ENCODE measurements at regions not wholly inside any gene's neighbourhood (a gene's known extent, or its start where the extent isn't known, plus 50 kb on each side); places are given as distances from the start of the nearest gene placed in this dataset.

GRCh38 chr18:39558658-39559057, 1993.1 kb upstream of the CELF4 start:
- H3K9ac ChIP-seq (ENCODE audit: low read length): no peak overlapping the region
- H4K20me1 ChIP-seq (ENCODE audit: insufficient read depth, low read depth, low read length): no peaks in the 10 kb centered on the region
- H3K4me1 ChIP-seq (ENCODE audit: low read length): no peaks in the 10 kb centered on the region
- no peaks in the 10 kb centered on the region for H3K27me3 ChIP-seq (ENCODE audit: low read length)
- no peak for DNase-seq
- H3K36me3 ChIP-seq (ENCODE audit: insufficient read depth, low read length): no peaks in the 10 kb centered on the region
- H3K27ac ChIP-seq (ENCODE audit: low read length): no peak overlapping the region
- no peaks in the 10 kb centered on the region for H3K9me2 ChIP-seq (replicated peaks; ENCODE audit: insufficient read depth, low read length)
- no peak overlapping the region for H3K4me3 ChIP-seq (ENCODE audit: low read length)
- H3K9me3 ChIP-seq (ENCODE audit: low read length): peaks cover 20% of the 10 kb centered on the region; the same call in 1 of the 2 replicates
- no peak overlapping the region for H3K4me2 ChIP-seq (ENCODE audit: low read depth, low read length, poor library complexity, severe bottlenecking)
- H2AFZ ChIP-seq (ENCODE audit: low read length): no peak overlapping the region
- no peaks in the 10 kb centered on the region for H3K79me2 ChIP-seq (ENCODE audit: low read length)

GRCh38 chr18:39555496-39555895, 1989.9 kb upstream of the CELF4 start:
- no peaks in the 10 kb centered on the region for H3K36me3 ChIP-seq (ENCODE audit: insufficient read depth, low read length)
- H3K27ac ChIP-seq (ENCODE audit: low read length): no peak overlapping the region
- no peak overlapping the region for H3K4me2 ChIP-seq (ENCODE audit: low read depth, low read length, poor library complexity, severe bottlenecking)
- H3K9ac ChIP-seq (ENCODE audit: low read length): no peak overlapping the region
- no peaks in the 10 kb centered on the region for H3K9me2 ChIP-seq (replicated peaks; ENCODE audit: insufficient read depth, low read length)
- H3K27me3 ChIP-seq (ENCODE audit: low read length): no peaks in the 10 kb centered on the region
- DNase-seq: no peak
- no peaks in the 10 kb centered on the region for H3K79me2 ChIP-seq (ENCODE audit: low read length)
- H4K20me1 ChIP-seq (ENCODE audit: insufficient read depth, low read depth, low read length): no peaks in the 10 kb centered on the region
- no peak overlapping the region for H2AFZ ChIP-seq (ENCODE audit: low read length)
- H3K4me1 ChIP-seq (ENCODE audit: low read length): no peaks in the 10 kb centered on the region
- H3K9me3 ChIP-seq (ENCODE audit: low read length): peaks cover 25% of the 10 kb centered on the region
- no peak overlapping the region for H3K4me3 ChIP-seq (ENCODE audit: low read length)

DNA sequence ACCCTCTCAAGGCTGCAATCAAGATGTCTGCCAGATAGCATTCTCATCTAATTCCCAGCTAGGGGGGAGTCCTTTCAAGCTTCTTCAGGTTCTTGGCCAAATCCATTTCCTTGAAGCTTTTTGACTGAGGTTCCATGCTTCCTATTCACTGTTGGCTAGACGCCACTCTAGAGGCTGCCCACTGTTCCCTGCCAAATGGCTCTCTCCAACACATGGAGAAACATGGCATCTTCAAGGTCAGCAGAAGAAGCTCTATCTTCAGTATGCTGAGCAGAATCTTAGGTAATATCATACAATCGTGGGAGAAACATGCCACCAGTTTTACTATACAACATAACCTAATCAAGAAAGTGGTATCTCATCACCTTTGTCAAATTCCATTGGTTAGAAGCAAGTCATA, 1985.1 kb upstream of the CELF4 start:
- no peaks in the 10 kb centered on the region for H3K27me3 ChIP-seq (ENCODE audit: low read length)
- peaks cover 42% of the 10 kb centered on the region for H3K9me3 ChIP-seq (ENCODE audit: low read length)
- no peak overlapping the region for H3K9ac ChIP-seq (ENCODE audit: low read length)
- H3K27ac ChIP-seq (ENCODE audit: low read length): no peak overlapping the region
- no peaks in the 10 kb centered on the region for H3K79me2 ChIP-seq (ENCODE audit: low read length)
- no peak overlapping the region for H2AFZ ChIP-seq (ENCODE audit: low read length)
- H3K4me2 ChIP-seq (ENCODE audit: low read depth, low read length, poor library complexity, severe bottlenecking): no peak overlapping the region
- H4K20me1 ChIP-seq (ENCODE audit: insufficient read depth, low read depth, low read length): no peaks in the 10 kb centered on the region
- H3K4me1 ChIP-seq (ENCODE audit: low read length): no peaks in the 10 kb centered on the region
- H3K4me3 ChIP-seq (ENCODE audit: low read length): no peak overlapping the region
- no peaks in the 10 kb centered on the region for H3K36me3 ChIP-seq (ENCODE audit: insufficient read depth, low read length)
- DNase-seq: no peak
- no peaks in the 10 kb centered on the region for H3K9me2 ChIP-seq (replicated peaks; ENCODE audit: insufficient read depth, low read length)

- Histone ChIP-seq H3K9me3 (ENCODE audit: low read length) (peaks cover 42% of the 10 kb centered on the region), H3K4me2 (ENCODE audit: low read depth, low read length, poor library complexity, severe bottlenecking) (no peak overlapping the region), H3K4me1 (ENCODE audit: low read length) (no peaks in the 10 kb centered on the region), H4K20me1 (ENCODE audit: insufficient read depth, low read depth, low read length) (no peaks in the 10 kb centered on the region), H3K36me3 (ENCODE audit: insufficient read depth, low read length) (no peaks in the 10 kb centered on the region), H3K79me2 (ENCODE audit: low read length) (no peaks in the 10 kb centered on the region), H3K9ac (ENCODE audit: low read length) (no peak overlapping the region), H3K9me2 (replicated peaks; ENCODE audit: insufficient read depth, low read length) (no peaks in the 10 kb centered on the region), H2AFZ (ENCODE audit: low read length) (no peak overlapping the region), H3K27ac (ENCODE audit: low read length) (no peak overlapping the region), H3K4me3 (ENCODE audit: low read length) (no peak overlapping the region), H3K27me3 (ENCODE audit: low read length) (no peaks in the 10 kb centered on the region)
- no peak for DNase-seq
These were observed 1983.5 kb upstream of the CELF4 start for GRCh38 chr18:39549144-39549543.

DNA sequence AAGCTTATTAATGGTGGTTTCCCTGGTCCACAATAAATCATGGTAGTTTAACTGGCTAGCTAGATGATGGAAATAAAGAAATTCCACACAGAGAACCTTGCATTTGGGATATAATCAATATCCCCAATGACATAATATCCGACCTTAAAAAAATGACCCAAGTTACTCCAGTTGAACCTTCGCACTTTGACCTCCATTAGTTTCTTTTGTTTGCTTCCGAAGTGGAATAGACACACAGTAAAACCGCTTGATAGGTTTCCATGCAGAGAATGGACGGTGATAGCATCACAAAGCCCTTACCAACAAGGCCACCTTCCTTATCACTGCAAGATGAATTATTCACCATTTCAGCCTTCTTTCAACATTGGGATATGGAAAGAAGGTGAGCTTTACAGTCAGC, 1966.1 kb upstream of the CELF4 start:
- Histone ChIP-seq H4K20me1 (ENCODE audit: insufficient read depth, low read depth, low read length) (no peaks in the 10 kb centered on the region), H3K9ac (ENCODE audit: low read length) (no peak overlapping the region), H3K4me3 (ENCODE audit: low read length) (no peak overlapping the region), H3K4me1 (ENCODE audit: low read length) (no peaks in the 10 kb centered on the region), H3K9me2 (replicated peaks; ENCODE audit: insufficient read depth, low read length) (no peaks in the 10 kb centered on the region), H3K9me3 (ENCODE audit: low read length) (peaks cover 41% of the 10 kb centered on the region), H3K27ac (ENCODE audit: low read length) (no peak overlapping the region), H3K36me3 (ENCODE audit: insufficient read depth, low read length) (no peaks in the 10 kb centered on the region), H3K4me2 (ENCODE audit: low read depth, low read length, poor library complexity, severe bottlenecking) (no peak overlapping the region), H3K79me2 (ENCODE audit: low read length) (no peaks in the 10 kb centered on the region), H3K27me3 (ENCODE audit: low read length) (no peaks in the 10 kb centered on the region), H2AFZ (ENCODE audit: low read length) (no peak overlapping the region)
- DNase-seq: no peak

DNA sequence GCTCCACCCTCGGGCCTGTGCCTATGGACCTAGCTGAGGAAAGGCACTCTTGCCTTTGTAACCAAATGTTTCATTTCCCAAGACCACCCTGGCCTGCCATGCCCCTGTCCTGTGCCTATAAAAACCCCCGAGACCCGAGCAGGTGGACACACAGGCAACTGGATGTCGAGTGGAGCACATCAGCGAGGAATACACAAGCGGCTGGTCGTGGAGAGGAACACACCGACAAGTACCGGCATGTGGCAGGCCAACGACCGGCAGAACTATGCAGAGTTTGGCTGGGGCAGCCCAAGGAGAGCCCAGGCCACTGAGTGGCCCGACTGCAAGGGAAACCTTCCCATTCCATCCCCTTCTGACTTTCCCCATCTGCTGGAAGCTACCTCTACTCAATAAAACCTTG, 1963.8 kb upstream of the CELF4 start:
- H2AFZ ChIP-seq (ENCODE audit: low read length): no peak overlapping the region
- H3K4me2 ChIP-seq (ENCODE audit: low read depth, low read length, poor library complexity, severe bottlenecking): no peak overlapping the region
- H3K9ac ChIP-seq (ENCODE audit: low read length): no peak overlapping the region
- H3K27me3 ChIP-seq (ENCODE audit: low read length): no peaks in the 10 kb centered on the region
- no peaks in the 10 kb centered on the region for H3K36me3 ChIP-seq (ENCODE audit: insufficient read depth, low read length)
- H3K27ac ChIP-seq (ENCODE audit: low read length): no peak overlapping the region
- H4K20me1 ChIP-seq (ENCODE audit: insufficient read depth, low read depth, low read length): no peaks in the 10 kb centered on the region
- no peak overlapping the region for H3K4me3 ChIP-seq (ENCODE audit: low read length)
- peaks cover 42% of the 10 kb centered on the region for H3K9me3 ChIP-seq (ENCODE audit: low read length)
- H3K4me1 ChIP-seq (ENCODE audit: low read length): no peaks in the 10 kb centered on the region
- no peaks in the 10 kb centered on the region for H3K9me2 ChIP-seq (replicated peaks; ENCODE audit: insufficient read depth, low read length)
- DNase-seq: no peak
- H3K79me2 ChIP-seq (ENCODE audit: low read length): no peaks in the 10 kb centered on the region

DNA sequence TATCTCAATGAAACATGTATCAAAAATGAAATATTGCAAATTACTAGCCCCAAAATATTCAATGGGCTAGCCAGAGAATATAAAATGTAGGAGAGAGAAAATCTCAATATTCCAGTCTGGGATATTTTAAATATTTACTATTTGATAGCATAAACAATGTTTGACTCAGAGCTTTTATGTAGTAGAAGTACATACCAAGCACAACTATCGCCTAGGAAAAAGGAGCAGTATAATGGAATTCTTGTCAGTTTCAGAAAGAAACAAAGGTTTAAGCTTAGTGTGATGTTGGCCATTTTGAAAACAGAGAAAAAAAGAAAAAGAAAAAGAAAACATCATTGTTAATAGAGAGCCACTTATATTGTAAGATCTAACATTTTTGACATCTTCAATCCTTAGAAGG, 1961.9 kb upstream of the CELF4 start:
- H4K20me1 ChIP-seq (ENCODE audit: insufficient read depth, low read depth, low read length): no peaks in the 10 kb centered on the region
- H3K27ac ChIP-seq (ENCODE audit: low read length): no peak overlapping the region
- no peaks in the 10 kb centered on the region for H3K9me2 ChIP-seq (replicated peaks; ENCODE audit: insufficient read depth, low read length)
- no peak overlapping the region for H3K9ac ChIP-seq (ENCODE audit: low read length)
- H3K4me3 ChIP-seq (ENCODE audit: low read length): no peak overlapping the region
- H2AFZ ChIP-seq (ENCODE audit: low read length): no peak overlapping the region
- H3K27me3 ChIP-seq (ENCODE audit: low read length): no peaks in the 10 kb centered on the region
- peaks cover 31% of the 10 kb centered on the region for H3K9me3 ChIP-seq (ENCODE audit: low read length)
- DNase-seq: no peak
- H3K36me3 ChIP-seq (ENCODE audit: insufficient read depth, low read length): no peaks in the 10 kb centered on the region
- no peaks in the 10 kb centered on the region for H3K4me1 ChIP-seq (ENCODE audit: low read length)
- no peaks in the 10 kb centered on the region for H3K79me2 ChIP-seq (ENCODE audit: low read length)
- no peak overlapping the region for H3K4me2 ChIP-seq (ENCODE audit: low read depth, low read length, poor library complexity, severe bottlenecking)

DNA sequence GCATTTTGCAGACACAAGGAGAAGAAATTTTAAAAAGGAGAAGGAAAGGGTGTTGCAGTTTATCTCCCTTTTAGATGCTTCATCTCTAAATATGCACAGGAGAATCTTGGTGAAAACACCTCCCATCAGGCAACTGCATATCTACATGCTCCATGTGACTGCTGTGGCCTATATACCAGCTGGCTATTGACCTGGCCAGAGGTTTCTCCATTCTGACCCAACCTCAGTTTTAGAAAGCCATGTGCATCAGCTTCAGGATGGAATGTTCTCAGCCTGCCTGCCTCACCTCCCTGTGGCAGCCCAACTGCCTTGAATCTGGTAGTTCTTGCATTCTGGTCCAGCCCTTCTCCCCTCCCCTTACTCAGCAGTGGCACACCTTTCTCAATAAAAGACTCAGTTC, 1958.8 kb upstream of the CELF4 start:
- Histone ChIP-seq H3K4me3 (ENCODE audit: low read length) (no peak overlapping the region), H3K27me3 (ENCODE audit: low read length) (no peaks in the 10 kb centered on the region), H3K9me2 (replicated peaks; ENCODE audit: insufficient read depth, low read length) (no peaks in the 10 kb centered on the region), H4K20me1 (ENCODE audit: insufficient read depth, low read depth, low read length) (no peaks in the 10 kb centered on the region), H3K9ac (ENCODE audit: low read length) (no peak overlapping the region), H3K9me3 (ENCODE audit: low read length) (peaks cover 16% of the 10 kb centered on the region), H2AFZ (ENCODE audit: low read length) (no peak overlapping the region), H3K4me1 (ENCODE audit: low read length) (no peaks in the 10 kb centered on the region), H3K36me3 (ENCODE audit: insufficient read depth, low read length) (no peaks in the 10 kb centered on the region), H3K4me2 (ENCODE audit: low read depth, low read length, poor library complexity, severe bottlenecking) (no peak overlapping the region), H3K79me2 (ENCODE audit: low read length) (no peaks in the 10 kb centered on the region), H3K27ac (ENCODE audit: low read length) (no peak overlapping the region)
- no peak for DNase-seq

DNA sequence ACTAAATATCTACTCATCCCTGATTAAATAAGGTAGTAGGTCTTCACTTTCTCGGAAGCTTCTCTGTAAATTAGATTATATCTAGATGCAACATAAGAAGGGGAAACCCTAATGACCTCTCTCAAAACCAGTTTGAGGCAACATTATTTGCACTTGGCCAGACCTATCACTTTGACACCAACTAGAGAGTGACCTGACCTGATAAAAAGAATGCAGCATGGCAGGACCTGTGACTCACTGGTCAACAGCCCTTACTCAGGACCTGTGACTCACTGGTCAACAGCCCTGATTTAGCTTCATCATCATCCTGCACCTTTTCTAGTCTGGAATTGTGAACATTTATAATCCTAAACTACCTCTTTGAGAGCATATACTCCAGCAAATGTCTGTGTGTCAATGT, 1957.7 kb upstream of the CELF4 start:
- no peak overlapping the region for H3K4me3 ChIP-seq (ENCODE audit: low read length)
- H3K9ac ChIP-seq (ENCODE audit: low read length): no peak overlapping the region
- no peak overlapping the region for H2AFZ ChIP-seq (ENCODE audit: low read length)
- H3K4me1 ChIP-seq (ENCODE audit: low read length): no peaks in the 10 kb centered on the region
- H3K9me2 ChIP-seq (replicated peaks; ENCODE audit: insufficient read depth, low read length): no peaks in the 10 kb centered on the region
- H3K79me2 ChIP-seq (ENCODE audit: low read length): no peaks in the 10 kb centered on the region
- H3K27me3 ChIP-seq (ENCODE audit: low read length): no peaks in the 10 kb centered on the region
- no peak for DNase-seq
- H4K20me1 ChIP-seq (ENCODE audit: insufficient read depth, low read depth, low read length): no peaks in the 10 kb centered on the region
- no peak overlapping the region for H3K4me2 ChIP-seq (ENCODE audit: low read depth, low read length, poor library complexity, severe bottlenecking)
- no peaks in the 10 kb centered on the region for H3K36me3 ChIP-seq (ENCODE audit: insufficient read depth, low read length)
- H3K9me3 ChIP-seq (ENCODE audit: low read length): peaks cover 16% of the 10 kb centered on the region
- no peak overlapping the region for H3K27ac ChIP-seq (ENCODE audit: low read length)

Data from Karpas-422 (cell line).